C4-2B (cell line): ENCODE measurements at regions not wholly inside any gene's neighbourhood (a gene's known extent, or its start where the extent isn't known, plus 50 kb on each side); places are given as distances from the start of the nearest gene placed in this dataset.

Experiments
- ZFX ChIP-seq: fragments of 450-650 bp; IDR thresholded peaks from 2 replicates; pipeline ENCODE4 v1.6.1; 2017
- TF ChIP-seq, protein P1 (sequence below): fragments of 450-650 bp; conservative IDR thresholded peaks from 2 replicates; pipeline ENCODE4 v1.5.1; 2017; ENCODE audit warnings: mild to moderate bottlenecking

DNA sequence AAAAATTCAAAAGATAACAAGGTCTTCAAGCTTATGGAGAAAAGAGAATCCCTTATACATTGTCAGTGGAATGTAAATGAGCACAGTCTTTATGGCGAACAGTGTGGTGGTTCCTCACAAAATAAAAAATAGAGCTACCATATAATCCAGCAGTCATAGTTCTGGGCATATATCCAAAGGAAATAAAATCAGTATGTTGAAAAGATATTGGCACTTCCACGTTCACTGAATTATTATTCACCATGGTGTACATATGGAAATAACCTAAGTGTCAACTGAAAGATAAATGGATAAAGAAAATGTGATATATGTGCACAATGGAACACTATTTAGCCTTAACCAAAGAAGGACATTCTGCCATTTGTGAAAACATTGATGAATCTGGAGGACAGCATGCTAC lies 1161.2 kb downstream of the ROBO2 start:
- TF ChIP-seq, protein P1, sequence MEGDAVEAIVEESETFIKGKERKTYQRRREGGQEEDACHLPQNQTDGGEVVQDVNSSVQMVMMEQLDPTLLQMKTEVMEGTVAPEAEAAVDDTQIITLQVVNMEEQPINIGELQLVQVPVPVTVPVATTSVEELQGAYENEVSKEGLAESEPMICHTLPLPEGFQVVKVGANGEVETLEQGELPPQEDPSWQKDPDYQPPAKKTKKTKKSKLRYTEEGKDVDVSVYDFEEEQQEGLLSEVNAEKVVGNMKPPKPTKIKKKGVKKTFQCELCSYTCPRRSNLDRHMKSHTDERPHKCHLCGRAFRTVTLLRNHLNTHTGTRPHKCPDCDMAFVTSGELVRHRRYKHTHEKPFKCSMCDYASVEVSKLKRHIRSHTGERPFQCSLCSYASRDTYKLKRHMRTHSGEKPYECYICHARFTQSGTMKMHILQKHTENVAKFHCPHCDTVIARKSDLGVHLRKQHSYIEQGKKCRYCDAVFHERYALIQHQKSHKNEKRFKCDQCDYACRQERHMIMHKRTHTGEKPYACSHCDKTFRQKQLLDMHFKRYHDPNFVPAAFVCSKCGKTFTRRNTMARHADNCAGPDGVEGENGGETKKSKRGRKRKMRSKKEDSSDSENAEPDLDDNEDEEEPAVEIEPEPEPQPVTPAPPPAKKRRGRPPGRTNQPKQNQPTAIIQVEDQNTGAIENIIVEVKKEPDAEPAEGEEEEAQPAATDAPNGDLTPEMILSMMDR = no peak
- TF ChIP-seq ZFX = no peak
